ENCODE measurements at regions not wholly inside any gene's neighbourhood (a gene's known extent, or its start where the extent isn't known, plus 50 kb on each side); places are given as distances from the start of the nearest gene placed in this dataset.
"Not testable (repeated sequence)": the region's sequence is repeated elsewhere in the genome, so short reads cannot be mapped to it uniquely, and the experiment has no call there.

GRCh38 chr2:83969085-83969484 is 490.0 kb downstream of the SUCLG1 start:
- no peak for DNase-seq (ENCODE audit: low spot score)

DNA sequence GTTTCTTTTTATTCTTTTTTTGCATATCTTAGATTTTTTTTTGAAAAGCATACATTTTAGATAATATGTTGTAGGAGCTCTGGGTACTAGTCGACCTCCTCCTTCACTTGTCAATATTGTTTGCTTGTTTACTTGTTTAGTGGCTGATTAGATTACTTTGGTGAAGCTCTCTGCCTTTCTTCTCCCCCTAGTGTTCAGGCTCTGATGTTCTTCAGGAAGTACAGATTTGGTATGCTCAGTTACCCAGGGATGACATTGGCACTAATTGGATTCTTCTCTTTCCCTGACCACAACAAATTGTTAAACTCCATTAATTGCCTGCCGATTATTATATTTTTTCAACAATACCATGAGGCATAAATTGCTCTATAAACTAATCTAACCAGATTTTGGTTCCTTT is 491.2 kb downstream of the SUCLG1 start:
- DNase-seq (ENCODE audit: low spot score): peak; percentile 5

GRCh38 chr2:83966946-83967345 is 492.1 kb downstream of the SUCLG1 start:
- not testable (repeated sequence) for DNase-seq (ENCODE audit: low spot score)

- no peak for DNase-seq (ENCODE audit: low spot score)
Measured at GRCh38 chr2:83961512-83961911, 497.6 kb downstream of the SUCLG1 start.

- no peak for DNase-seq (ENCODE audit: low spot score)
Measured at GRCh38 chr2:83960371-83960770, 498.7 kb downstream of the SUCLG1 start.

DNA sequence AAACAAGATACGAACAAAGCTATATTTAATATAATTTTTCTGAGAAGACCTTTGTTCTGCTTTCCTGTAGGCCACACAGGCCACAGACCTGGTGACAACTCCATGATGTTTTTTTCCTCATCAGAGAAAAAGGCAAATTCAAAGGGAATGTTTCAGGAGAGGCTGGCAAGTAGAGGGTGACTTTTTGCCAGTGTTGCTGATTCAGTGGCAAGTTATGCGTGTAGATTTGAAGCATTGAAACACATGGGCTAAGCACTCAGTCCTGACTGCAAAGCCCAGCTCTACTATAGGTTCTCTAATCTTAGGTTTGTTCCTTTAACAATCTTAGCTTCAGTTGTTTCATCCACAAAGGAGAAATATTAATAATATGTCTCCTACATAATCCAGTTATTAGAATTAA is 499.8 kb downstream of the SUCLG1 start:
- DNase-seq (ENCODE audit: low spot score): no peak

GRCh38 chr2:83956991-83957390 is 502.1 kb downstream of the SUCLG1 start:
- no peak for DNase-seq (ENCODE audit: low spot score)

GRCh38 chr2:83953697-83954096 is 505.4 kb downstream of the SUCLG1 start:
- no peak for DNase-seq (ENCODE audit: low spot score)

DNA sequence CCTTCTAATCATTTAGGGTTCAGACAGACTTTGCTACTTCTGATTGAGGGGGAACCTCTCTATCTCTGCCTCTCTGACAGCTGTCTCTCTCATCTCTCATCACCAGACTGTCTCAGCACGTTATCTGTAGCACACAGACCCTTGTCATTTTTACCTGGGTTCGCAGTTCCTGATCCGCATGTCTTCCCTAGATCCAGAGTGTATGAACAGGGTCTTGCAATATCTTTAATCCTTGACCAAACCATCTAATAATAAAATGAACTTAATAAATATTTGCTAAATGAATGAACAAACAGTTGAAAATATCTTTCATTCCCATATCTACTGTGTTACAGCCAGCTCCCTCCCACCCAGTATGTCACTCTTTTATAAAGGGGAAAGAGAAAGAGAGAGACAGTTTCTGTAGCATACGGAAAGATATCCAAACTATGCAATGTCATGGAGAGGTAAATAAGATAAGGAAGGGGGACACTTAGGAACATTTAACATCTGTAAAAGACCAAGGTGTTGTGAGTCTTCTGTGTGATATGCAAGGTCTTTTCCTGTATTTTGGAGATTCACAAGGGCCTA is 507.6 kb downstream of the SUCLG1 start:
- no peak for DNase-seq (ENCODE audit: low spot score)

GRCh38 chr2:83949361-83949760 is 509.7 kb downstream of the SUCLG1 start:
- DNase-seq (ENCODE audit: low spot score): no peak

DNA sequence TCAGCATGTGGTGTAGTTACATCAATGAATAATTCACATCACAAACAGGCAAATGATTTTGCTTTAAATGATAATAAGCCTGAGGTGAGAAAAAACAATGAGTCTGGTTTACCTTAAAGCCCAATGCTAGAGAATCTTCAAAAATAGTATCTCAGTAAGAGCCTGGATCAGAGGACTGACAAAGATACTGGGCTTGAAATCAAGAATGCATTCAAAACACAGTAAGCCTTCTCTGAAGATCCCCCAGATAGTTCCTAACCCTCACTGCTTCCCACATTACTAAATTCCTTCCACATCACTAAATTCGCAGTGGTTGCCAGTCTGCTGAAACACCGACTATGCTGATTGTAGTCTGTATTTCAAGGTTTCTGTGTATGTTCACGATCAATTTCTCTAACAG is 514.9 kb downstream of the SUCLG1 start:
- no peak for DNase-seq (ENCODE audit: low spot score)

DNA sequence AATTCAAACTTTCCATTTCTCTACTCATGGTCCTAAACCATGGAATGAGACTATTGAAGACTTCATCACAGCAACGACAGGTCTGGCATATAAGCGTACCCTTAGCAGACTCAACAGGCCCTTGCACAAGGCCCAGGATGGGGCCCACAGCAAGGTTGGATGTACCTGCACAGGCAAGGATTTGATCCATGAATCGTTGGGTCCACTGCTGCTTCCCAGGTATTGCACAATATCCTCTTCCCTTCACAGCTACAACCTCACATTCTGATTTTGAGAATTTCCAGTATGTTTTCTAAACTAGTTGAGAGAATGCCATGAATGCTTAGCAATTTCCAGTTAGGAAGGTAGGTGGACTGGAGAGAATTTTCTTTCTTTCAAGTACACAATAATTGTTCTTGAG is 515.8 kb downstream of the SUCLG1 start:
- DNase-seq (ENCODE audit: low spot score): no peak

DNA sequence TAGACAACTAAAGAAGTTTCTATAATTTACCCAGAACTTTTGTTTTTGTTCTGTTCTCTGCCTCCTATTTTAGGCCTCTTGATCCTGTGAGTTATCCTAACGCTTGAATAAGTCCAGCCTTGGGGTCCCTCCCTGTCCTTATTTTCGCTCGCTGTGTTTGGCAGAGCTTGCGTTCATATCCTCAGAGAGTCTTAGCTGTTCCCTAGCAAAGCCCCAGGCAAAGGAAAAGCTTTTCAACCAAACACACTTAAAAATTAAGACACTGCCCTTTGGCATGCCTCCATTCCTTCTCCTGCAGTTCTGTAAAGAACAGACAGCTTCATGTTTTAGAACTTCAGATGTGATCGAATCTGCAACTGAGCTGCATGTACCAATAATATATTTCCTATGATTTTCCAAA is 517.2 kb downstream of the SUCLG1 start:
- DNase-seq (ENCODE audit: low spot score): no peak

- DNase-seq (ENCODE audit: low spot score): no peak
Measured at GRCh38 chr2:83933749-83934148, 525.3 kb downstream of the SUCLG1 start.

DNA sequence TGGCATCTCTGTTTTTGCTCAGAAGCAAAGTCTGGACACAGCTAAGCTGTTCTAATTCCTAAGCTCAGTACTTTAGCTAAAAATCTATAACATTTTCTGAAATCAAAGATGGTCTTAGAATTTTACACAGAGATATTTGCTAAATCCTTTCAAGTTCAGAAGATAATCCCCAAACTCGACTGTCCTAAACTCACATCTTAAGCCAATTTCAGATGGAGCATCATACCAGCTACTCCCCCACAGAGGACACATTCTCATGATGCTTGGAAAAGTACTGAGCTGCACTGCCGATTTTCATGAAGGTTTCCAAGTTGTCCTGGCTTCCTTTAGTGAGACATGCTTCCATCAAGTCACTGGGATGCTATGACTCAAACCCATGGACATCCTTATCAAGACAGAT is 535.5 kb downstream of the SUCLG1 start:
- no peak for DNase-seq (ENCODE audit: low spot score)

DNA sequence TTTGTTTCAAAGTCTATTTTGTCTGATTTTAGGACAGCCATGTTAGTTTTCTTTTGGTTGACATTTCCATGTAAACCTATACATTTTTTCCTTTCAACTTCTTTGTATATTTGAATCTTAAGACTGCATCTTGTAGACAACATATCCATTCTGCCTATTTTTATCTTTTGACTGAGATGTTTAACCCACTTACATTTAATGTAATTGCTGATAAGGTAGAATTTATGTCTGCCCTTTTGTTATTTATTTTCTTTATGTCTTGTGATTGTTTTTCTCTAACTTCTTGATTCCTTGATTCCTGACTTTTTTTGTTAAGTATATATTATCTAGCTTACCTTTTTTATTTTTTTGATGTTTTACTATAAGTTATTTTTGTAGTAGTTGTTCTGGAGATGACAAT is 542.5 kb downstream of the SUCLG1 start:
- no peak for DNase-seq (ENCODE audit: low spot score)

DNA sequence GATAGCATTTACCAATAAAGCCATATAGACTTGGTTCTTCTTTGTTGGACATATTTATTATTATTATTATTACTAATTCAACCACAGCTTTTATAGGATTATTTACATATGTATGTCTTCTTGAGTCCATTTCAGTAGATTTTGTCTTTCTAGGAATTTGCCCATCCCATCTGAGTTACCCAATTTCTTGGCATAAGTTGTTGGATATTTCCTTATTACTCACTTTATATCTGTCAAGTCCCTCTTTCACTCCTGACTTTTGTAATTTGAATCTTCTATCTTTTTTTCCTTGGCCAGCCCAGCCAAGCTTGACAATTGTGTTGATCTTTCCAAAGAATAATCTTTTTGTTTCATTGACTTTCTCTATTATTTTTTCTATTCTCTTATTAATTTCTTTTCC is 543.7 kb downstream of the SUCLG1 start:
- no peak for DNase-seq (ENCODE audit: low spot score)

DNA sequence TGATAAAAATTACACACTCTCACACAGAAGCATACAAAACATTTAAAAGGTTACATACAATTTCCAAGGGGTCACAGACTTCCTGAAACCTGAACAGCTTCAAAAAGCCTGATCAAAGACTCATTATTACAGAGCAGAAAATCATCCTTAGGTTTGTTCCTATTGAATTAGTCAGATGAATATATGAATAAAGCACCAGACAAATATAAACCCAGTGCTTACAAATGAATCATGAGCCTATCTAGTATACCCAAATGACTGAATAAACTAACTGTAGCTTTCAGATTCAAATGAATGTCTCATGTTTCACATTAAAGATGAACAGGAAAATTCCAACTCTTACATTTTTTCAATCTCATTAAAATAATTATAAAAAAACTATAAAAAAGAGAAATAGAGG is 550.3 kb downstream of the SUCLG1 start:
- DNase-seq (ENCODE audit: low spot score): no peak

DNA sequence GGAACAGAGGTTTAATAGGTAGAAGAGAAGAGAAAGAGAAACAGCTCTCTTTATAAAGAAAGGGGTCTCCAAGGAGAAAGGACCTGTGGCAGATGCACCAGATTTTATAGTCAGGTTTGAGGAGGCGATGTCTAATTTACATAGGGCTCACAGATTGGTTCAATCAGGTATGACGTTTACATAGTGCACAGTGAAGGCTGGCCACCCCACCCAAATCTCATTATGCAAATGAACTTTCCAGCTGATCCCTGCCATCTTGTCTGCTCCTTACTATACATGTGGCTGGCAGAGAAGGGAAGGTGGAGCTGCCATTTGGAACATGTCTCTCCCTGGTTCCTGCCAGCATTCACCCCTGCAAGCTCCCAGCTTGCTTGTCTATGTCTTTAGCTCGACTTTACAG is 557.8 kb downstream of the SUCLG1 start:
- no peak for DNase-seq (ENCODE audit: low spot score)

- no peak for DNase-seq (ENCODE audit: low spot score)
Measured at GRCh38 chr2:83900862-83901261, 558.2 kb downstream of the SUCLG1 start.

DNA sequence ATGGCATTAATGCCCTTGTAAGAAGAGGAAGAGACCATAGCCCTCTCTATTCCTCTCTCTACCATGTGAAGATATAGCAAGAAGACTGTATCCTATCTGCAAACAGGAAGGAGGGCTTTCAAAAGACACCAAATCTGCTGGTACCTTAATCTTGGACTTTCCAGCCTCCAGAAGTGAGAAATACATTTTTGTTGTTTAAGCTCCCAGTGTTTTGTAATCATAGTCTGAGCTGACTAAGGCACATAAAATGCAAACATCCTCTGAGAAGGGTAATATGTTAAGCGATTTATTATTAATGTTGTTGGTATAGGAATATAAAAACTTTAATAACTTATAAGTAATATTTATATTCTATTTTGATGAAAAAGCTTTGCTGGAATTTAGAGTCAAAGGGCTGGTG is 559.8 kb downstream of the SUCLG1 start:
- DNase-seq (ENCODE audit: low spot score): no peak

GRCh38 chr2:83894976-83895375 is 564.1 kb downstream of the SUCLG1 start:
- no peak for DNase-seq (ENCODE audit: low spot score)

GRCh38 chr2:83887757-83888156 is 571.3 kb downstream of the SUCLG1 start:
- no peak for DNase-seq (ENCODE audit: low spot score)

- DNase-seq (ENCODE audit: low spot score): no peak
Measured at GRCh38 chr2:83879127-83879526, 580.0 kb downstream of the SUCLG1 start.
